PC-3 (cell line): ENCODE measurements at regions not wholly inside any gene's neighbourhood (a gene's known extent, or its start where the extent isn't known, plus 50 kb on each side); places are given as distances from the start of the nearest gene placed in this dataset.

Experiments
- ATAC-seq: fragments of 200-7000 bp; cut with Tn5 transposase; 2 replicates; pipeline ENCODE4 v1.9.1; 2020; ENCODE audit warnings: mild to moderate bottlenecking, moderate library complexity
- BruUV-seq: library from RNA; stranded (reverse); fragments of 400-500 nt; replicated peaks from 2 replicates; lab custom pipeline; 2021; lab: Mats Ljungman, UMichigan
- CTCF ChIA-PET: fragments of 300-600 bp; sonication (Branson Sonifier 250); formaldehyde crosslinking; loops from one replicate; lab custom pipeline; 2022; ENCODE audit warnings: antibody characterized with exemption; lab: Charles Lee
- POLR2A ChIA-PET: fragments of 300-600 bp; sonication (Branson Sonifier 250); formaldehyde crosslinking; loops from one replicate; lab custom pipeline; 2022; ENCODE audit warnings: antibody characterized with exemption; ENCODE audit not compliant: unreplicated experiment; lab: Charles Lee
- DNase-seq: peaks from one replicate; pipeline ENCODE4 v3.0.0-alpha.2; 2015
- H2AFZ ChIP-seq: fragments of 300-600 bp; sonication (generic); 2 replicates; pipeline ENCODE4 v1.6.0; 2016; ENCODE audit warnings: antibody characterized with exemption, low read length
- H3F3A ChIP-seq: fragments of 300-600 bp; sonication (generic); one replicate; pipeline ENCODE4 v1.6.0; 2017; ENCODE audit warnings: antibody characterized with exemption, low read length, control low read depth, mild to moderate bottlenecking; ENCODE audit not compliant: unreplicated experiment
- H3K27ac ChIP-seq: fragments of 300-600 bp; sonication (generic); 2 replicates; pipeline ENCODE4 v1.5.1; 2016; ENCODE audit warnings: mild to moderate bottlenecking, low read length
- H3K27me3 ChIP-seq: fragments of 300-600 bp; sonication (generic); 2 replicates; pipeline ENCODE4 v1.6.1; 2016; ENCODE audit warnings: low read length, mixed read lengths
- H3K36me3 ChIP-seq: fragments of 300-600 bp; sonication (generic); 2 replicates; pipeline ENCODE4 v1.6.1; 2016; ENCODE audit warnings: low read depth, mixed run types, low read length, mixed read lengths
- H3K4me1 ChIP-seq: fragments of 300-600 bp; sonication (generic); 2 replicates; pipeline ENCODE4 v1.5.1; 2016; ENCODE audit warnings: low read length; ENCODE audit not compliant: insufficient read depth
- H3K4me2 ChIP-seq: fragments of 300-600 bp; sonication (generic); 2 replicates; pipeline ENCODE4 v1.6.0; 2016; ENCODE audit warnings: low read length
- H3K4me3 ChIP-seq: fragments of 300-600 bp; sonication (generic); 2 replicates; pipeline ENCODE4 v1.5.1; 2016; ENCODE audit warnings: mild to moderate bottlenecking, low read length, mixed read lengths
- H3K79me2 ChIP-seq: fragments of 300-600 bp; sonication (generic); 2 replicates; pipeline ENCODE4 v1.6.1; 2017; ENCODE audit warnings: low read length, mixed read lengths
- H3K9ac ChIP-seq: fragments of 300-600 bp; sonication (generic); 2 replicates; pipeline ENCODE4 v1.6.0; 2016; ENCODE audit warnings: mild to moderate bottlenecking, low read length
- H3K9me2 ChIP-seq: fragments of 300-600 bp; sonication (generic); replicated peaks from 2 replicates; pipeline ENCODE4 v1.6.1; 2016; ENCODE audit warnings: mixed run types, low read length, mixed read lengths
- H3K9me3 ChIP-seq: fragments of 300-600 bp; sonication (generic); 2 replicates; pipeline ENCODE4 v1.6.1; 2016; ENCODE audit warnings: low read length, mixed read lengths
- H4K20me1 ChIP-seq: fragments of 300-600 bp; sonication (generic); 2 replicates; pipeline ENCODE4 v1.6.1; 2016; ENCODE audit warnings: low read length, mixed read lengths
- CTCF ChIP-seq: fragments of 300-600 bp; sonication (generic); conservative IDR thresholded peaks from 2 replicates; pipeline ENCODE4 v1.5.1; 2017; ENCODE audit warnings: antibody characterized with exemption, low read depth, mild to moderate bottlenecking, low read length
- EZH2 ChIP-seq: fragments of 300-600 bp; sonication (generic); IDR thresholded peaks from one replicate; pipeline ENCODE4 v1.6.1; 2017; ENCODE audit warnings: antibody characterized with exemption, mild to moderate bottlenecking, low read length; ENCODE audit not compliant: unreplicated experiment
- EZH2phosphoT487 ChIP-seq: fragments of 300-600 bp; sonication (generic); IDR thresholded peaks from 2 replicates; pipeline ENCODE4 v1.6.1; 2018; ENCODE audit warnings: mild to moderate bottlenecking, antibody characterized with exemption, low read length, borderline replicate concordance
- intact Hi-C: fragments of 100-400 bp; cut with micrococcal nuclease; formaldehyde crosslinking; loops from 2 replicates; pipeline ENCODE4 v1.9.0; 2023

DNA sequence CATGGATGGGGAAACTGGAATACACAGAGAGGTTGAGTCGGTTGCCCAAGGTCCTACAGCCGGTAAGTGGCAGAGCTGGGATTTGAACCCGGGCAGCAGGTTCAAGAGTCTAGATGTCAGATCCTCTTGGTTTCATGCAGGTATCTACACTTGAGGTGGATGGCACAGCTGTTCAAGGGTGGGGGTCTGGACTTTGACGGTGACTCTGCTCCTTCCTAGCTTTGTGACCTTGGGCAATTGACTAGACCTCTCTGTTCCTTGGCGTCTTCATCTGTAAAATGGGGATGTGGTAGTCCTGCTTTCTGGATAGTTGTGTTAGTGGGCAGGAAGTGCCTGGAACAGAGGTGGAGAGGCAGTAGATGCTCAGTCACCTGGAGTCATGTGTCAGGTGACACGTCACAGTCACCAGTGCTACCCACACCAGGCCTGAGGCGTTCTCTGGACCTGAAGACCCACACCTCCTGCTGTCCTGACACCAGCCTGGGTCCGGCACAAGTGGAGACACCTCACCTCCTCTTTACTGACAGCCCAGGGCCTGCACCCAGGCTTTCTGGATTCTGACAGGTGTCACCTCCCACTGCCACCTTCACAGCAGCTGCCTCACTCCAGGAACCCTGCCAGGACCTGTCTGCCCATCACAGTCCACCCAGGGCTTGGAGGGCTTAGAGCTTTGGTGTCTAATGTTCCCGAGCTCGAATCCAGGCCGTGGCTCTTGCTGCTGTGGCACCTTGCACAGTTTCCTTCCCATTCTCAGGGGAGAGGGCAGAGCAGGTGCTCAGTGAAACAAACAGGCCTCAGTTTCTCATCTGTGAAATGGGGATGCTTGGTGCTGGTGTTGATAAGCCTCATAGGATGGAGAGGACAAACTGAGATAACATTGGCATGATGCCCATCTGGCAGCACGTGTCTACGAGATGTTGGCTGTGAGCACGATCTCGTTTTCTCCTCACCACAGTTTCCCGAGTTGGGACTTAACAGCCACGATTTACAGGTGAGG, 83.2 kb upstream of the RUNX3 start:
- DNase-seq: no peak
- Histone ChIP-seq H3K27me3 (no peaks in the 10 kb centered on the region), H3K27ac (no peak overlapping the region), H3K9ac (no peak overlapping the region), H3F3A (no peaks in the 10 kb centered on the region), H3K4me2 (no peak overlapping the region), H3K4me3 (no peak overlapping the region), H3K9me2 (no peaks in the 10 kb centered on the region), H3K9me3 (no peaks in the 10 kb centered on the region), H2AFZ (no peak overlapping the region), H4K20me1 (no peaks in the 10 kb centered on the region), H3K4me1 (no peaks in the 10 kb centered on the region), H3K79me2 (no peaks in the 10 kb centered on the region), H3K36me3 (no peaks in the 10 kb centered on the region)
- CTCF ChIA-PET: no interaction called here
- BruUV-seq: no TSS peak
- no peak for ATAC-seq
- intact Hi-C loops: no loop called here
- POLR2A ChIA-PET: no interaction called here
- TF ChIP-seq EZH2phosphoT487 (no peak), EZH2 (no peak), CTCF (no peak)

GRCh38 chr1:25011943-25012638, 82.0 kb upstream of the RUNX3 start:
- no peak for TF ChIP-seq CTCF
- TF ChIP-seq EZH2phosphoT487: no peak
- TF ChIP-seq EZH2: no peak
- Histone ChIP-seq H2AFZ (no peak overlapping the region), H3K9me2 (no peaks in the 10 kb centered on the region), H3K27me3 (peaks cover 3% of the 10 kb centered on the region), H3K4me3 (no peak overlapping the region), H4K20me1 (no peaks in the 10 kb centered on the region), H3F3A (no peaks in the 10 kb centered on the region), H3K9me3 (no peaks in the 10 kb centered on the region), H3K79me2 (no peaks in the 10 kb centered on the region), H3K4me2 (no peak overlapping the region), H3K4me1 (no peaks in the 10 kb centered on the region), H3K36me3 (no peaks in the 10 kb centered on the region), H3K27ac (no peak overlapping the region), H3K9ac (no peak overlapping the region)
- DNase-seq: no peak
- POLR2A ChIA-PET: no interaction called here
- intact Hi-C loops: no loop called here
- CTCF ChIA-PET: no interaction called here
- BruUV-seq: no TSS peak
- peak; percentile 22; the same call in 1 of the 2 replicates for ATAC-seq
